Activated CD8-positive, alpha-beta T cell treated with anti-CD3 and anti-CD28 coated beads, Interleukin-2, amount 10 ng/mL, durations not matched to agents 7 days and 5 days (primary cell): ENCODE measurements at regions not wholly inside any gene's neighbourhood (a gene's known extent, or its start where the extent isn't known, plus 50 kb on each side); places are given as distances from the start of the nearest gene placed in this dataset.
"Not testable (repeated sequence)": the region's sequence is repeated elsewhere in the genome, so short reads cannot be mapped to it uniquely, and the experiment has no call there.

Source experiments
- ATAC-seq: fragments of 150-1000 bp; cut with Tn5 transposase; one replicate; pipeline ENCODE4 v1.10.0; 2021; ENCODE audit warnings: moderate library complexity
- CTCF ChIA-PET: fragments of 350-600 bp; sonication (Branson Sonifier 250); formaldehyde crosslinking; loops from one replicate; lab custom pipeline; 2021; ENCODE audit warnings: antibody characterized with exemption; lab: Charles Lee
- POLR2A ChIA-PET: fragments of 350-600 bp; sonication (Branson Sonifier 250); formaldehyde crosslinking; loops from one replicate; lab custom pipeline; 2021; ENCODE audit warnings: antibody characterized with exemption; lab: Charles Lee
- DNase-seq: peaks from one replicate; pipeline ENCODE4 v3.0.0-alpha.2; 2020
- H3K27ac Mint-ChIP-seq: one replicate; pipeline ENCODE4 v1.8.0; 2021; ENCODE audit warnings: mild to moderate bottlenecking, mixed read lengths
- H3K27me3 Mint-ChIP-seq: one replicate; pipeline ENCODE4 v1.8.0; 2021; ENCODE audit warnings: low read depth, mixed read lengths
- H3K36me3 Mint-ChIP-seq: one replicate; pipeline ENCODE4 v1.8.0; 2021; ENCODE audit warnings: low read depth, mixed read lengths
- H3K4me1 Mint-ChIP-seq: one replicate; pipeline ENCODE4 v1.8.0; 2021; ENCODE audit warnings: low read depth, mixed read lengths
- H3K4me3 Mint-ChIP-seq: one replicate; pipeline ENCODE4 v1.8.0; 2021; ENCODE audit warnings: mild to moderate bottlenecking, mixed read lengths
- H3K9me3 Mint-ChIP-seq: one replicate; pipeline ENCODE4 v1.8.0; 2022; ENCODE audit warnings: mixed read lengths; ENCODE audit not compliant: insufficient read depth

GRCh38 chr1:185541871-185542301, 192.3 kb upstream of the HMCN1 start:
- ChIA-PET POLR2A (interaction anchor here (2.3 kb wide), 1 partner anchor 225 kb away, joined by 6 read pairs; the partner anchor contains the start of gene IVNS1ABP), CTCF (interaction anchor here (1.5 to 3.0 kb wide), 3 partner anchors 11 to 54 kb away, joined by 3 to 15 read pairs (median 6); no protein-coding TSS in a partner anchor)
- DNase-seq (no peak), ATAC-seq (no peak)
- Mint-ChIP-seq H3K4me3 (no peak overlapping the region), H3K9me3 (peaks cover 5% of the 10 kb centered on the region), H3K4me1 (peaks cover 13% of the 10 kb centered on the region), H3K27me3 (no peaks in the 10 kb centered on the region), H3K36me3 (peaks cover 12% of the 10 kb centered on the region), H3K27ac (no peak overlapping the region)

- CTCF ChIA-PET, result interaction anchor here (3.0 kb wide), 1 partner anchor 19 kb away, joined by 15 read pairs; no protein-coding TSS in a partner anchor
- ATAC-seq, result no peak
- Mint-ChIP-seq H3K27ac (no peak overlapping the region), H3K4me3 (no peak overlapping the region), H3K9me3 (peaks cover 5% of the 10 kb centered on the region), H3K36me3 (peaks cover 5% of the 10 kb centered on the region), H3K4me1 (peaks cover 9% of the 10 kb centered on the region), H3K27me3 (no peaks in the 10 kb centered on the region)
- no peak for DNase-seq
- POLR2A ChIA-PET, result no interaction called here
These were observed 193.9 kb upstream of the HMCN1 start for GRCh38 chr1:185540295-185540694.

GRCh38 chr1:185539277-185539943, 194.8 kb upstream of the HMCN1 start:
- Mint-ChIP-seq H3K27ac (no peak overlapping the region), H3K4me3 (no peak overlapping the region), H3K4me1 (peaks cover 9% of the 10 kb centered on the region), H3K36me3 (peaks cover 5% of the 10 kb centered on the region), H3K9me3 (peaks cover 5% of the 10 kb centered on the region), H3K27me3 (no peaks in the 10 kb centered on the region)
- CTCF ChIA-PET, result no interaction called here
- POLR2A ChIA-PET, result no interaction called here
- DNase-seq (no peak), ATAC-seq (no peak)

GRCh38 chr1:185538309-185538898, 195.8 kb upstream of the HMCN1 start:
- POLR2A ChIA-PET, H3K4me3 Mint-ChIP-seq, H3K4me1 Mint-ChIP-seq, H3K27ac Mint-ChIP-seq, H3K27me3 Mint-ChIP-seq, H3K36me3 Mint-ChIP-seq, CTCF ChIA-PET, H3K9me3 Mint-ChIP-seq, ATAC-seq, DNase-seq: not testable (repeated sequence)

GRCh38 chr1:185537596-185537995, 196.6 kb upstream of the HMCN1 start:
- ChIA-PET CTCF (no interaction called here), POLR2A (no interaction called here)
- Mint-ChIP-seq H3K4me1 (peaks cover 9% of the 10 kb centered on the region), H3K27ac (no peak overlapping the region), H3K4me3 (no peak overlapping the region), H3K9me3 (peaks cover 5% of the 10 kb centered on the region), H3K27me3 (no peaks in the 10 kb centered on the region), H3K36me3 (peaks cover 5% of the 10 kb centered on the region)
- DNase-seq, result no peak
- ATAC-seq, result no peak

- Mint-ChIP-seq H3K27ac (no peak overlapping the region), H3K36me3 (peaks cover 5% of the 10 kb centered on the region), H3K9me3 (peaks cover 5% of the 10 kb centered on the region), H3K27me3 (no peaks in the 10 kb centered on the region), H3K4me3 (no peak overlapping the region), H3K4me1 (peaks cover 12% of the 10 kb centered on the region)
- ChIA-PET CTCF (no interaction called here), POLR2A (interaction anchor here (1.6 kb wide), 1 partner anchor 219 kb away, joined by 4 read pairs; the partner anchor contains the start of gene IVNS1ABP)
- DNase-seq (no peak), ATAC-seq (no peak)
These were observed 197.8 kb upstream of the HMCN1 start for GRCh38 chr1:185536165-185536920.

GRCh38 chr1:185535621-185536020, 198.6 kb upstream of the HMCN1 start:
- Mint-ChIP-seq H3K4me1 (peaks cover 12% of the 10 kb centered on the region), H3K36me3 (peaks cover 2% of the 10 kb centered on the region), H3K27ac (no peak overlapping the region), H3K4me3 (no peak overlapping the region), H3K9me3 (peaks cover 5% of the 10 kb centered on the region), H3K27me3 (no peaks in the 10 kb centered on the region)
- ChIA-PET POLR2A (interaction anchor here (1.6 kb wide), 1 partner anchor 218 kb away, joined by 4 read pairs; the partner anchor contains the start of gene IVNS1ABP), CTCF (no interaction called here)
- DNase-seq, result no peak
- no peak for ATAC-seq

GRCh38 chr1:185534801-185535200, 199.4 kb upstream of the HMCN1 start:
- ChIA-PET POLR2A (no interaction called here), CTCF (no interaction called here)
- H3K4me3 Mint-ChIP-seq, result no peak overlapping the region
- H3K36me3 Mint-ChIP-seq, result peaks cover 2% of the 10 kb centered on the region
- peaks cover 3% of the 10 kb centered on the region for H3K9me3 Mint-ChIP-seq
- H3K4me1 Mint-ChIP-seq, result peaks cover 12% of the 10 kb centered on the region
- no peak overlapping the region for H3K27ac Mint-ChIP-seq
- no peaks in the 10 kb centered on the region for H3K27me3 Mint-ChIP-seq
- ATAC-seq (no peak), DNase-seq (no peak)

GRCh38 chr1:185533596-185533995, 200.6 kb upstream of the HMCN1 start:
- CTCF ChIA-PET, result no interaction called here
- ATAC-seq (no peak), DNase-seq (no peak)
- Mint-ChIP-seq H3K27me3 (no peaks in the 10 kb centered on the region), H3K4me3 (no peak overlapping the region), H3K9me3 (no peaks in the 10 kb centered on the region), H3K27ac (no peak overlapping the region), H3K36me3 (peaks cover 2% of the 10 kb centered on the region), H3K4me1 (peaks cover 9% of the 10 kb centered on the region)
- POLR2A ChIA-PET, result no interaction called here

GRCh38 chr1:185532856-185533255, 201.3 kb upstream of the HMCN1 start:
- ChIA-PET POLR2A (no interaction called here), CTCF (interaction anchor here (1.2 kb wide), 1 partner anchor 28 kb away, joined by 3 read pairs; no protein-coding TSS in a partner anchor)
- Mint-ChIP-seq H3K9me3 (no peaks in the 10 kb centered on the region), H3K4me3 (no peak overlapping the region), H3K4me1 (peaks cover 11% of the 10 kb centered on the region), H3K36me3 (peaks cover 2% of the 10 kb centered on the region), H3K27me3 (no peaks in the 10 kb centered on the region), H3K27ac (no peak overlapping the region)
- ATAC-seq (no peak), DNase-seq (no peak)

GRCh38 chr1:185531838-185532237, 202.4 kb upstream of the HMCN1 start:
- ChIA-PET CTCF (interaction anchor here (1.2 kb wide), 1 partner anchor 29 kb away, joined by 3 read pairs; no protein-coding TSS in a partner anchor), POLR2A (no interaction called here)
- no peak overlapping the region for H3K4me3 Mint-ChIP-seq
- H3K27me3 Mint-ChIP-seq, result no peaks in the 10 kb centered on the region
- no peak overlapping the region for H3K27ac Mint-ChIP-seq
- H3K36me3 Mint-ChIP-seq, result no peaks in the 10 kb centered on the region
- no peaks in the 10 kb centered on the region for H3K9me3 Mint-ChIP-seq
- peaks cover 18% of the 10 kb centered on the region for H3K4me1 Mint-ChIP-seq
- ATAC-seq (no peak), DNase-seq (no peak)
